HEK293T (cell line): ENCODE measurements at regions not wholly inside any gene's neighbourhood (a gene's known extent, or its start where the extent isn't known, plus 50 kb on each side); places are given as distances from the start of the nearest gene placed in this dataset.

Experiments
- ARNT ChIP-seq: fragments of 450-650 bp; IDR thresholded peaks from 2 replicates; pipeline ENCODE4 v1.6.1; 2017; ENCODE audit warnings: mild to moderate bottlenecking
- BHLHE40 ChIP-seq: fragments of 450-650 bp; IDR thresholded peaks from 2 replicates; pipeline ENCODE4 v1.6.1; 2016; ENCODE audit warnings: mild to moderate bottlenecking, moderate library complexity, borderline replicate concordance
- FOXA1 ChIP-seq: fragments of 450-650 bp; IDR thresholded peaks from 2 replicates; pipeline ENCODE4 v1.6.1; 2016; ENCODE audit warnings: mild to moderate bottlenecking
- NFRKB ChIP-seq: fragments of 450-650 bp; IDR thresholded peaks from 2 replicates; pipeline ENCODE4 v1.6.1; 2016; ENCODE audit warnings: mild to moderate bottlenecking, moderate library complexity
- SP1 ChIP-seq: fragments of 450-650 bp; IDR thresholded peaks from 2 replicates; pipeline ENCODE4 v1.6.1; 2017
- SUZ12 ChIP-seq: fragments of 450-650 bp; IDR thresholded peaks from 2 replicates; pipeline ENCODE4 v1.6.1; 2016; ENCODE audit warnings: mild to moderate bottlenecking

GRCh38 chr21:36548866-36549265, 68.9 kb upstream of the CLDN14 start:
- no peak for TF ChIP-seq BHLHE40
- TF ChIP-seq SUZ12, result no peak
- no peak for TF ChIP-seq FOXA1
- TF ChIP-seq SP1, result no peak
- TF ChIP-seq ARNT, result no peak
- TF ChIP-seq NFRKB, result no peak
